ENCODE measurements at regions not wholly inside any gene's neighbourhood (a gene's known extent, or its start where the extent isn't known, plus 50 kb on each side); places are given as distances from the start of the nearest gene placed in this dataset.
"Not testable (repeated sequence)": the region's sequence is repeated elsewhere in the genome, so short reads cannot be mapped to it uniquely, and the experiment has no call there.

- Histone ChIP-seq H2AFZ (no peak overlapping the region), H3K4me2 (no peak overlapping the region), H3K9me3 (ENCODE audit: low read depth) (no peaks in the 10 kb centered on the region), H3K9me2 (replicated peaks; ENCODE audit: insufficient read depth) (no peaks in the 10 kb centered on the region), H4K20me1 (ENCODE audit: insufficient read depth, poor library complexity, severe bottlenecking) (no peaks in the 10 kb centered on the region), H3K4me1 (ENCODE audit: insufficient read depth) (no peaks in the 10 kb centered on the region), H3K79me2 (no peaks in the 10 kb centered on the region), H3K27me3 (no peaks in the 10 kb centered on the region), H3K36me3 (replicated peaks; ENCODE audit: insufficient read depth, low read depth) (no peaks in the 10 kb centered on the region), H3K27ac (no peak overlapping the region), H3K4me3 (no peak overlapping the region)
- TF ChIP-seq EZH2 (IDR thresholded peaks at IDR 0.05; ENCODE audit: borderline replicate concordance) (no peak), EZH2phosphoT487 (IDR thresholded peaks at IDR 0.05; ENCODE audit: low read depth, severe bottlenecking, unreplicated experiment) (no peak)
- TF ChIP-seq, protein P1, sequence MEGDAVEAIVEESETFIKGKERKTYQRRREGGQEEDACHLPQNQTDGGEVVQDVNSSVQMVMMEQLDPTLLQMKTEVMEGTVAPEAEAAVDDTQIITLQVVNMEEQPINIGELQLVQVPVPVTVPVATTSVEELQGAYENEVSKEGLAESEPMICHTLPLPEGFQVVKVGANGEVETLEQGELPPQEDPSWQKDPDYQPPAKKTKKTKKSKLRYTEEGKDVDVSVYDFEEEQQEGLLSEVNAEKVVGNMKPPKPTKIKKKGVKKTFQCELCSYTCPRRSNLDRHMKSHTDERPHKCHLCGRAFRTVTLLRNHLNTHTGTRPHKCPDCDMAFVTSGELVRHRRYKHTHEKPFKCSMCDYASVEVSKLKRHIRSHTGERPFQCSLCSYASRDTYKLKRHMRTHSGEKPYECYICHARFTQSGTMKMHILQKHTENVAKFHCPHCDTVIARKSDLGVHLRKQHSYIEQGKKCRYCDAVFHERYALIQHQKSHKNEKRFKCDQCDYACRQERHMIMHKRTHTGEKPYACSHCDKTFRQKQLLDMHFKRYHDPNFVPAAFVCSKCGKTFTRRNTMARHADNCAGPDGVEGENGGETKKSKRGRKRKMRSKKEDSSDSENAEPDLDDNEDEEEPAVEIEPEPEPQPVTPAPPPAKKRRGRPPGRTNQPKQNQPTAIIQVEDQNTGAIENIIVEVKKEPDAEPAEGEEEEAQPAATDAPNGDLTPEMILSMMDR (IDR thresholded peaks at IDR 0.05; ENCODE audit: poor library complexity) = no peak
- DNase-seq (ENCODE audit: low spot score) = peak; percentile 17
- 73% methylated on average over 4 of the region's 4 CpGs for WGBS (ENCODE audit: low lambda C conversion rate, missing lambda C conversion rate)
Observed at GRCh38 chrX:34238896-34239295, 106.8 kb upstream of the FAM47A start.

DNA sequence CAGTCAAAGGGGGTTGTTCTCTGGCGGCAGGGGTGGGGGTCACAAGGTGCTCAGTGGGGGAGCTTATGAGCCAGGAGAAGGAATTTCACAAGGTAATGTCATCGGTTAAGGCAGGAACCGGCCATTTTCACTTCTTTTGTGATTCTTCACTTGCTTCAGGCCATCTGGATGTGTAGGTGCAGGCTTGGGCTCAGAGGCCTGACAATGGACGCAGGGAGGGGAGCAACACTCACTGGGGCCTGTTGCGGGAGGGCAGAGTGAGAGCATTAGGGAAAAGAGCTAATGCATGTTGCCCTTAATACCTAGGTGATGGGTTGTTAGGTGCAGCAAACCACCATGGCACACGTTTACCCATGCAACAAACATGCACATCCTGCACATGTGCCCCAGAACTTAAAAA lies 98.0 kb upstream of the FAM47A start:
- H3K4me1 ChIP-seq (ENCODE audit: insufficient read depth); DNase-seq (ENCODE audit: low spot score); H3K4me2 ChIP-seq; H3K79me2 ChIP-seq; H3K27ac ChIP-seq; H3K9me3 ChIP-seq (ENCODE audit: low read depth); H3K4me3 ChIP-seq; H3K36me3 ChIP-seq (replicated peaks; ENCODE audit: insufficient read depth, low read depth); H3K9me2 ChIP-seq (replicated peaks; ENCODE audit: insufficient read depth); H4K20me1 ChIP-seq (ENCODE audit: insufficient read depth, poor library complexity, severe bottlenecking); H2AFZ ChIP-seq; H3K27me3 ChIP-seq: not testable (repeated sequence)
- whole genome bisulfite sequencing (ENCODE audit: low lambda C conversion rate, missing lambda C conversion rate) = 70% methylated on average over 6 of the region's 6 CpGs

- DNase-seq (ENCODE audit: low spot score) = no peak
- Histone ChIP-seq H3K27ac (no peak overlapping the region), H4K20me1 (ENCODE audit: insufficient read depth, poor library complexity, severe bottlenecking) (no peaks in the 10 kb centered on the region), H3K79me2 (no peaks in the 10 kb centered on the region), H3K9me3 (ENCODE audit: low read depth) (no peaks in the 10 kb centered on the region), H3K27me3 (no peaks in the 10 kb centered on the region), H3K4me2 (no peak overlapping the region), H3K9me2 (replicated peaks; ENCODE audit: insufficient read depth) (no peaks in the 10 kb centered on the region), H3K4me1 (ENCODE audit: insufficient read depth) (peaks cover 5% of the 10 kb centered on the region), H3K36me3 (replicated peaks; ENCODE audit: insufficient read depth, low read depth) (no peaks in the 10 kb centered on the region), H3K4me3 (no peak overlapping the region), H2AFZ (no peak overlapping the region)
- TF ChIP-seq EZH2phosphoT487 (IDR thresholded peaks at IDR 0.05; ENCODE audit: low read depth, severe bottlenecking, unreplicated experiment) (no peak), EZH2 (IDR thresholded peaks at IDR 0.05; ENCODE audit: borderline replicate concordance) (no peak)
- TF ChIP-seq, protein P1 (IDR thresholded peaks at IDR 0.05; ENCODE audit: poor library complexity) = no peak
- WGBS (ENCODE audit: low lambda C conversion rate, missing lambda C conversion rate) = 91% methylated on average over 2 of the region's 2 CpGs
Observed at GRCh38 chrX:34227804-34228203, 95.7 kb upstream of the FAM47A start.

GRCh38 chrX:34223574-34223973 lies 91.5 kb upstream of the FAM47A start:
- Histone ChIP-seq H3K27ac (no peak overlapping the region), H3K27me3 (no peaks in the 10 kb centered on the region), H3K9me3 (ENCODE audit: low read depth) (no peaks in the 10 kb centered on the region), H3K4me1 (ENCODE audit: insufficient read depth) (peaks cover 3% of the 10 kb centered on the region), H4K20me1 (ENCODE audit: insufficient read depth, poor library complexity, severe bottlenecking) (no peaks in the 10 kb centered on the region), H3K36me3 (replicated peaks; ENCODE audit: insufficient read depth, low read depth) (no peaks in the 10 kb centered on the region), H3K79me2 (no peaks in the 10 kb centered on the region), H3K9me2 (replicated peaks; ENCODE audit: insufficient read depth) (no peaks in the 10 kb centered on the region), H3K4me2 (no peak overlapping the region), H2AFZ (no peak overlapping the region), H3K4me3 (no peak overlapping the region)
- no peak for DNase-seq (ENCODE audit: low spot score)
- TF ChIP-seq, protein P1 (IDR thresholded peaks at IDR 0.05; ENCODE audit: poor library complexity) = no peak
- TF ChIP-seq EZH2 (IDR thresholded peaks at IDR 0.05; ENCODE audit: borderline replicate concordance) (no peak), EZH2phosphoT487 (IDR thresholded peaks at IDR 0.05; ENCODE audit: low read depth, severe bottlenecking, unreplicated experiment) (no peak)
- WGBS (ENCODE audit: low lambda C conversion rate, missing lambda C conversion rate) = 51% methylated on average over 3 of the region's 3 CpGs

All from hepatocyte (in vitro differentiated cells).